Cardiac fibroblast (primary cell): ENCODE measurements at regions not wholly inside any gene's neighbourhood (a gene's known extent, or its start where the extent isn't known, plus 50 kb on each side); places are given as distances from the start of the nearest gene placed in this dataset.

Experiments
- DNase-seq, 2 donors: peaks; one replicate each; pipeline versions ENCODE4 v3.0.0 to v3.0.0-alpha.2; 2010; ENCODE audit warnings: low read depth in 2 of 2
- H3K4me3 ChIP-seq, 2 donors: replicated peaks in 1 of 2; 1 replicate in 1 of 2; 2 replicates in 1 of 2; pipeline ENCODE4 v1.5.1; 2011; ENCODE audit warnings: low read depth in 2 of 2, low read length in 2 of 2, mild to moderate bottlenecking in 2 of 2, moderate library complexity in 1 of 2
- CTCF ChIP-seq: IDR thresholded peaks from one replicate; pipeline ENCODE4 v1.5.1; 2011; ENCODE audit warnings: low read depth, mild to moderate bottlenecking, low read length, inconsistent platforms

- no peak for TF ChIP-seq CTCF
- H3K4me3 ChIP-seq, result no peak overlapping the region
Observed at GRCh38 chr3:178042376-178042775, 493.9 kb upstream of the KCNMB2 start.

GRCh38 chr3:178043084-178043483 is 493.2 kb upstream of the KCNMB2 start:
- DNase-seq, result peak; percentile 48 to 54
- no peak overlapping the region for H3K4me3 ChIP-seq
- TF ChIP-seq CTCF, result no peak

More at GRCh38 chr3:178042376-178042775, 493.9 kb upstream of the KCNMB2 start:
- DNase-seq, result no peak

GRCh38 chr3:178044320-178044719 is 491.9 kb upstream of the KCNMB2 start:
- no peak overlapping the region for H3K4me3 ChIP-seq
- DNase-seq, result no peak
- TF ChIP-seq CTCF, result no peak

GRCh38 chr3:178047496-178047895 is 488.7 kb upstream of the KCNMB2 start:
- no peak for DNase-seq
- no peak overlapping the region for H3K4me3 ChIP-seq
- no peak for TF ChIP-seq CTCF

- no peak overlapping the region for H3K4me3 ChIP-seq
- no peak for DNase-seq
- TF ChIP-seq CTCF, result no peak
Observed at GRCh38 chr3:178048768-178049167, 487.5 kb upstream of the KCNMB2 start.

- TF ChIP-seq CTCF, result no peak
- no peak overlapping the region for H3K4me3 ChIP-seq
- peak in 1 of 2 donors; percentile 45 for DNase-seq
Observed at GRCh38 chr3:178054471-178054870, 481.8 kb upstream of the KCNMB2 start.

GRCh38 chr3:178055939-178056338 is 480.3 kb upstream of the KCNMB2 start:
- TF ChIP-seq CTCF, result no peak
- DNase-seq, result no peak
- H3K4me3 ChIP-seq, result no peak overlapping the region
